ENCODE measurements at regions not wholly inside any gene's neighbourhood (a gene's known extent, or its start where the extent isn't known, plus 50 kb on each side); places are given as distances from the start of the nearest gene placed in this dataset.

GRCh38 chr3:106820726-106821362 lies 556.4 kb upstream of the CCDC54 start:
- Histone ChIP-seq H3K27ac (ENCODE audit: insufficient read depth, low read depth, low read length, poor library complexity, severe bottlenecking) (no peak overlapping the region), H3K9me3 (ENCODE audit: control insufficient read depth, low read length) (no peaks in the 10 kb centered on the region), H3K4me1 (ENCODE audit: control insufficient read depth, insufficient read depth, low read length) (no peaks in the 10 kb centered on the region), H3K4me3 (ENCODE audit: insufficient read depth, low read depth, low read length) (no peak overlapping the region), H3K27me3 (ENCODE audit: control insufficient read depth, insufficient read depth, low read length, poor library complexity, severe bottlenecking) (no peaks in the 10 kb centered on the region), H3K36me3 (ENCODE audit: control insufficient read depth, insufficient read depth, low read length) (no peaks in the 10 kb centered on the region)
- 93 to 95% methylated on average over 19 of the region's 19 CpGs for WGBS, 2 experiments

GRCh38 chr3:106821801-106822200 lies 555.4 kb upstream of the CCDC54 start:
- WGBS, 2 experiments = 93 to 94% methylated on average over 7 of the region's 7 CpGs
- H3K36me3 ChIP-seq (ENCODE audit: control insufficient read depth, insufficient read depth, low read length) = no peaks in the 10 kb centered on the region
- no peaks in the 10 kb centered on the region for H3K27me3 ChIP-seq (ENCODE audit: control insufficient read depth, insufficient read depth, low read length, poor library complexity, severe bottlenecking)
- H3K27ac ChIP-seq (ENCODE audit: insufficient read depth, low read depth, low read length, poor library complexity, severe bottlenecking) = no peak overlapping the region
- no peaks in the 10 kb centered on the region for H3K9me3 ChIP-seq (ENCODE audit: control insufficient read depth, low read length)
- H3K4me1 ChIP-seq (ENCODE audit: control insufficient read depth, insufficient read depth, low read length) = peaks cover 9% of the 10 kb centered on the region
- no peak overlapping the region for H3K4me3 ChIP-seq (ENCODE audit: insufficient read depth, low read depth, low read length)

GRCh38 chr3:106822204-106822603 lies 555.0 kb upstream of the CCDC54 start:
- WGBS, 2 experiments = 92 to 95% methylated on average over 11 of the region's 11 CpGs
- H3K27ac ChIP-seq (ENCODE audit: insufficient read depth, low read depth, low read length, poor library complexity, severe bottlenecking) = no peak overlapping the region
- H3K9me3 ChIP-seq (ENCODE audit: control insufficient read depth, low read length) = no peaks in the 10 kb centered on the region
- no peaks in the 10 kb centered on the region for H3K36me3 ChIP-seq (ENCODE audit: control insufficient read depth, insufficient read depth, low read length)
- H3K4me3 ChIP-seq (ENCODE audit: insufficient read depth, low read depth, low read length) = no peak overlapping the region
- no peaks in the 10 kb centered on the region for H3K27me3 ChIP-seq (ENCODE audit: control insufficient read depth, insufficient read depth, low read length, poor library complexity, severe bottlenecking)
- H3K4me1 ChIP-seq (ENCODE audit: control insufficient read depth, insufficient read depth, low read length) = peaks cover 10% of the 10 kb centered on the region

GRCh38 chr3:106823701-106824100 lies 553.5 kb upstream of the CCDC54 start:
- Histone ChIP-seq H3K36me3 (ENCODE audit: control insufficient read depth, insufficient read depth, low read length) (no peaks in the 10 kb centered on the region), H3K27me3 (ENCODE audit: control insufficient read depth, insufficient read depth, low read length, poor library complexity, severe bottlenecking) (no peaks in the 10 kb centered on the region), H3K4me1 (ENCODE audit: control insufficient read depth, insufficient read depth, low read length) (peaks cover 14% of the 10 kb centered on the region), H3K4me3 (ENCODE audit: insufficient read depth, low read depth, low read length) (no peak overlapping the region), H3K27ac (ENCODE audit: insufficient read depth, low read depth, low read length, poor library complexity, severe bottlenecking) (no peak overlapping the region), H3K9me3 (ENCODE audit: control insufficient read depth, low read length) (no peaks in the 10 kb centered on the region)
- 90 to 96% methylated on average over 3 of the region's 3 CpGs for WGBS, 2 experiments

GRCh38 chr3:106824856-106825255 lies 552.4 kb upstream of the CCDC54 start:
- Histone ChIP-seq H3K27ac (ENCODE audit: insufficient read depth, low read depth, low read length, poor library complexity, severe bottlenecking) (no peak overlapping the region), H3K36me3 (ENCODE audit: control insufficient read depth, insufficient read depth, low read length) (no peaks in the 10 kb centered on the region)
- WGBS, 2 experiments = 81 to 82% methylated on average over 1 of the region's 1 CpG

GRCh38 chr3:106825962-106826605 lies 551.2 kb upstream of the CCDC54 start:
- Histone ChIP-seq H3K4me1 (ENCODE audit: control insufficient read depth, insufficient read depth, low read length) (peaks cover 19% of the 10 kb centered on the region), H3K27me3 (ENCODE audit: control insufficient read depth, insufficient read depth, low read length, poor library complexity, severe bottlenecking) (no peaks in the 10 kb centered on the region), H3K9me3 (ENCODE audit: control insufficient read depth, low read length) (no peaks in the 10 kb centered on the region), H3K36me3 (ENCODE audit: control insufficient read depth, insufficient read depth, low read length) (no peaks in the 10 kb centered on the region), H3K27ac (ENCODE audit: insufficient read depth, low read depth, low read length, poor library complexity, severe bottlenecking) (peak overlapping the region; percentile 45), H3K4me3 (ENCODE audit: insufficient read depth, low read depth, low read length) (no peak overlapping the region)
- WGBS, 2 experiments = 85 to 89% methylated on average over 4 of the region's 4 CpGs

More at GRCh38 chr3:106824856-106825255, 552.4 kb upstream of the CCDC54 start:
- Histone ChIP-seq H3K4me1 (ENCODE audit: control insufficient read depth, insufficient read depth, low read length) (peaks cover 19% of the 10 kb centered on the region), H3K9me3 (ENCODE audit: control insufficient read depth, low read length) (no peaks in the 10 kb centered on the region), H3K4me3 (ENCODE audit: insufficient read depth, low read depth, low read length) (no peak overlapping the region), H3K27me3 (ENCODE audit: control insufficient read depth, insufficient read depth, low read length, poor library complexity, severe bottlenecking) (no peaks in the 10 kb centered on the region)

- Histone ChIP-seq H3K27ac (ENCODE audit: insufficient read depth, low read depth, low read length, poor library complexity, severe bottlenecking) (no peak overlapping the region), H3K4me1 (ENCODE audit: control insufficient read depth, insufficient read depth, low read length) (peaks cover 19% of the 10 kb centered on the region), H3K36me3 (ENCODE audit: control insufficient read depth, insufficient read depth, low read length) (no peaks in the 10 kb centered on the region), H3K27me3 (ENCODE audit: control insufficient read depth, insufficient read depth, low read length, poor library complexity, severe bottlenecking) (no peaks in the 10 kb centered on the region), H3K9me3 (ENCODE audit: control insufficient read depth, low read length) (no peaks in the 10 kb centered on the region), H3K4me3 (ENCODE audit: insufficient read depth, low read depth, low read length) (no peak overlapping the region)
- WGBS, 2 experiments = 88 to 93% methylated on average over 4 of the region's 4 CpGs
These were observed 550.4 kb upstream of the CCDC54 start for GRCh38 chr3:106826791-106827311.

- H3K27ac ChIP-seq (ENCODE audit: insufficient read depth, low read depth, low read length, poor library complexity, severe bottlenecking) = no peak overlapping the region
- H3K4me3 ChIP-seq (ENCODE audit: insufficient read depth, low read depth, low read length) = no peak overlapping the region
- 76 to 83% methylated on average over 3 to 5 of the region's 5 CpGs for WGBS, 2 experiments
- no peaks in the 10 kb centered on the region for H3K9me3 ChIP-seq (ENCODE audit: control insufficient read depth, low read length)
- H3K36me3 ChIP-seq (ENCODE audit: control insufficient read depth, insufficient read depth, low read length) = no peaks in the 10 kb centered on the region
- H3K27me3 ChIP-seq (ENCODE audit: control insufficient read depth, insufficient read depth, low read length, poor library complexity, severe bottlenecking) = no peaks in the 10 kb centered on the region
- peaks cover 19% of the 10 kb centered on the region for H3K4me1 ChIP-seq (ENCODE audit: control insufficient read depth, insufficient read depth, low read length)
These were observed 549.6 kb upstream of the CCDC54 start for GRCh38 chr3:106827515-106828213.

GRCh38 chr3:106829206-106829605 lies 548.0 kb upstream of the CCDC54 start:
- H3K9me3 ChIP-seq (ENCODE audit: control insufficient read depth, low read length) = no peaks in the 10 kb centered on the region
- peaks cover 19% of the 10 kb centered on the region for H3K4me1 ChIP-seq (ENCODE audit: control insufficient read depth, insufficient read depth, low read length)
- H3K36me3 ChIP-seq (ENCODE audit: control insufficient read depth, insufficient read depth, low read length) = no peaks in the 10 kb centered on the region
- H3K27ac ChIP-seq (ENCODE audit: insufficient read depth, low read depth, low read length, poor library complexity, severe bottlenecking) = no peak overlapping the region
- H3K27me3 ChIP-seq (ENCODE audit: control insufficient read depth, insufficient read depth, low read length, poor library complexity, severe bottlenecking) = no peaks in the 10 kb centered on the region
- no peak overlapping the region for H3K4me3 ChIP-seq (ENCODE audit: insufficient read depth, low read depth, low read length)
- 18 to 32% methylated on average over 3 of the region's 3 CpGs for WGBS, 2 experiments

GRCh38 chr3:106830334-106830733 lies 546.9 kb upstream of the CCDC54 start:
- H3K27ac ChIP-seq (ENCODE audit: insufficient read depth, low read depth, low read length, poor library complexity, severe bottlenecking) = no peak overlapping the region
- no peaks in the 10 kb centered on the region for H3K36me3 ChIP-seq (ENCODE audit: control insufficient read depth, insufficient read depth, low read length)
- H3K9me3 ChIP-seq (ENCODE audit: control insufficient read depth, low read length) = no peaks in the 10 kb centered on the region
- no peaks in the 10 kb centered on the region for H3K27me3 ChIP-seq (ENCODE audit: control insufficient read depth, insufficient read depth, low read length, poor library complexity, severe bottlenecking)
- 13 to 19% methylated on average over 2 of the region's 2 CpGs for WGBS, 2 experiments
- peaks cover 19% of the 10 kb centered on the region for H3K4me1 ChIP-seq (ENCODE audit: control insufficient read depth, insufficient read depth, low read length)
- H3K4me3 ChIP-seq (ENCODE audit: insufficient read depth, low read depth, low read length) = no peak overlapping the region
